HL-60 (cell line): ENCODE measurements at regions not wholly inside any gene's neighbourhood (a gene's known extent, or its start where the extent isn't known, plus 50 kb on each side); places are given as distances from the start of the nearest gene placed in this dataset.

ENCODE experiments used
- POLR2AphosphoS5 ChIP-seq: IDR thresholded peaks from 2 replicates; pipeline ENCODE4 v1.6.1; 2012; ENCODE audit warnings: low read depth
- TF ChIP-seq, protein P1 (sequence below): IDR thresholded peaks from one replicate; pipeline ENCODE4 v1.5.1; 2011; ENCODE audit warnings: low read length, control low read depth, inconsistent platforms; ENCODE audit not compliant: insufficient read depth

DNA sequence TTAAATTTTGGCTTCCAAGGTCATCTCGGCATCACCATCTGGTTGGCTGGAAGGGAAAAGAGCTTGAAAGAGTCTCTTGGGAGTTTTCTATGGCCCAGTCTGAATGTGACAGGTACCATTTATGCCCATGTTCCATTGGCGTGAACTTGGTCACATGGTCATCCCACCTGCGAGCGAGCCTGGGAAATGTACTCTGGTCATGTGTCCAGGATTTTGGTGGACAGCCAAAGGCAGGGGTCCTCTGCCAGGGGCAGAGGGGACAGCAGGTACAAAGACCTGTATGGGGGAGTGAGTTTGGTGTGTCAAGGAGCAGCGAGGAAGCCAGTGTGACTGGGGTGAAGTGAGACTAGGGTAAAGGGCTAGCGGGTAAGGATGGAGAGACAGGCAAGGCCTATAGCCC, 112.6 kb downstream of the CDC5L start:
- TF ChIP-seq, protein P1, sequence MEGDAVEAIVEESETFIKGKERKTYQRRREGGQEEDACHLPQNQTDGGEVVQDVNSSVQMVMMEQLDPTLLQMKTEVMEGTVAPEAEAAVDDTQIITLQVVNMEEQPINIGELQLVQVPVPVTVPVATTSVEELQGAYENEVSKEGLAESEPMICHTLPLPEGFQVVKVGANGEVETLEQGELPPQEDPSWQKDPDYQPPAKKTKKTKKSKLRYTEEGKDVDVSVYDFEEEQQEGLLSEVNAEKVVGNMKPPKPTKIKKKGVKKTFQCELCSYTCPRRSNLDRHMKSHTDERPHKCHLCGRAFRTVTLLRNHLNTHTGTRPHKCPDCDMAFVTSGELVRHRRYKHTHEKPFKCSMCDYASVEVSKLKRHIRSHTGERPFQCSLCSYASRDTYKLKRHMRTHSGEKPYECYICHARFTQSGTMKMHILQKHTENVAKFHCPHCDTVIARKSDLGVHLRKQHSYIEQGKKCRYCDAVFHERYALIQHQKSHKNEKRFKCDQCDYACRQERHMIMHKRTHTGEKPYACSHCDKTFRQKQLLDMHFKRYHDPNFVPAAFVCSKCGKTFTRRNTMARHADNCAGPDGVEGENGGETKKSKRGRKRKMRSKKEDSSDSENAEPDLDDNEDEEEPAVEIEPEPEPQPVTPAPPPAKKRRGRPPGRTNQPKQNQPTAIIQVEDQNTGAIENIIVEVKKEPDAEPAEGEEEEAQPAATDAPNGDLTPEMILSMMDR: no peak
- TF ChIP-seq POLR2AphosphoS5: no peak
